ENCODE measurements at regions not wholly inside any gene's neighbourhood (a gene's known extent, or its start where the extent isn't known, plus 50 kb on each side); places are given as distances from the start of the nearest gene placed in this dataset.

DNA sequence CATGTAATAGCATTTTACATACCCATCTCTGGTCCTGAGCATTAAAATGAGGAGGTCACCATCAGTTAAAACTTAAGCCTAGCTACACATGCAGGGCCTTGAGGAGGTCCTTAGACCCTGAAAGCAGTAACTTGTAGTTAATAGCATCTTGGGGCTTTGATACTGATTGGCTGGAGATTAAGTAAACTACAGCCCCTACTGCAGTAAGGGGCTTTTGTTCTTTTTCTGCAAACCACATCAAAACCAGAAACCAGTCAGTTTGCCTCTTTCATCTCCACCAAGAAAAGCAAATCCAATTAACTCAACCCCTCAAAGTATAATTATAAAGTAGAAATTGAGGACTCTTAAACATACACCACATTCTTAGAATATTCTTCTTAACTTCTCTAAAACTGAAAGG, 622.7 kb downstream of the ZPLD1 start:
- DNase-seq, result no peak
- TF ChIP-seq, protein P1, sequence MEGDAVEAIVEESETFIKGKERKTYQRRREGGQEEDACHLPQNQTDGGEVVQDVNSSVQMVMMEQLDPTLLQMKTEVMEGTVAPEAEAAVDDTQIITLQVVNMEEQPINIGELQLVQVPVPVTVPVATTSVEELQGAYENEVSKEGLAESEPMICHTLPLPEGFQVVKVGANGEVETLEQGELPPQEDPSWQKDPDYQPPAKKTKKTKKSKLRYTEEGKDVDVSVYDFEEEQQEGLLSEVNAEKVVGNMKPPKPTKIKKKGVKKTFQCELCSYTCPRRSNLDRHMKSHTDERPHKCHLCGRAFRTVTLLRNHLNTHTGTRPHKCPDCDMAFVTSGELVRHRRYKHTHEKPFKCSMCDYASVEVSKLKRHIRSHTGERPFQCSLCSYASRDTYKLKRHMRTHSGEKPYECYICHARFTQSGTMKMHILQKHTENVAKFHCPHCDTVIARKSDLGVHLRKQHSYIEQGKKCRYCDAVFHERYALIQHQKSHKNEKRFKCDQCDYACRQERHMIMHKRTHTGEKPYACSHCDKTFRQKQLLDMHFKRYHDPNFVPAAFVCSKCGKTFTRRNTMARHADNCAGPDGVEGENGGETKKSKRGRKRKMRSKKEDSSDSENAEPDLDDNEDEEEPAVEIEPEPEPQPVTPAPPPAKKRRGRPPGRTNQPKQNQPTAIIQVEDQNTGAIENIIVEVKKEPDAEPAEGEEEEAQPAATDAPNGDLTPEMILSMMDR (IDR thresholded peaks at IDR 0.05; ENCODE audit: insufficient read depth in 1 of 2, low read depth in 1 of 2, low read length in 1 of 2, severe bottlenecking in 1 of 2, unreplicated experiment in 1 of 2), result no peak
- peaks cover 23% of the 10 kb centered on the region for H3K4me1 ChIP-seq
- Mint-ChIP-seq H3K9me3 (ENCODE audit: unreplicated experiment) (no peaks in the 10 kb centered on the region), H3K27ac (ENCODE audit: unreplicated experiment) (no peak overlapping the region), H3K4me3 (ENCODE audit: unreplicated experiment) (no peak overlapping the region), H3K4me1 (ENCODE audit: low read depth, unreplicated experiment) (peaks cover 18% of the 10 kb centered on the region), H3K36me3 (ENCODE audit: insufficient read depth, unreplicated experiment) (no peaks in the 10 kb centered on the region), H3K27me3 (ENCODE audit: insufficient read depth, unreplicated experiment) (no peaks in the 10 kb centered on the region)
- H3K36me3 ChIP-seq (ENCODE audit: control insufficient read depth, insufficient read depth, low read length), result no peaks in the 10 kb centered on the region
- no peaks in the 10 kb centered on the region for H3K27me3 ChIP-seq (replicated peaks; ENCODE audit: control insufficient read depth, insufficient read depth, low read length)
- no peak overlapping the region for H3K4me3 ChIP-seq (ENCODE audit: low read depth, low read length)
- BruUV-seq (replicated peaks), result no TSS peak
- CTCF ChIA-PET, result no interaction called here
- POLR2A ChIA-PET, result no interaction called here
- intact Hi-C loops (cut with micrococcal nuclease; ENCODE audit: unreplicated experiment), result no loop called here
- no peaks in the 10 kb centered on the region for H3K9me3 ChIP-seq

DNA sequence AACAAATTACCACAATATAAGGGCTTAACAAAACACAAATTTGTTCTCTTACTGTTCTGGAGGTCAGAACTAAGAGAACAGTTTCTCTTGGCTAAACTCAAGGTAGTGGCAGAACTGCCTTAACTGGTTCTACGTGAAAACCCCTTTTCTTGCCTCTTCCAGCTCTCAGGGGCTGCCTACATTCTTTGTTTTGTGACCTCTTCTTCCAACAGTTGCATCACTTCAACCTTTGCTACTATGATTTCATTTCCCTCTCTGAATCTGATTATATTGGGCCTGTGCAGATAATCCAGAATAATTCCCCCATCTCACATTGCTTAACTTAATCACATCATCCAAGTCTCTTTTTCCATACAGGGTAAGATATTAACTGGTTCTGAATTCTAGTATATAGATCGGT, 624.6 kb downstream of the ZPLD1 start:
- no peak overlapping the region for H3K4me3 ChIP-seq (ENCODE audit: low read depth, low read length)
- intact Hi-C loops (cut with micrococcal nuclease; ENCODE audit: unreplicated experiment), result loop anchor here (1.0 kb wide), 1 partner anchor 26 kb away; no protein-coding TSS in a partner anchor
- POLR2A ChIA-PET, result no interaction called here
- peak; percentile 47 to 55 for DNase-seq
- Mint-ChIP-seq H3K36me3 (ENCODE audit: insufficient read depth, unreplicated experiment) (no peaks in the 10 kb centered on the region), H3K27me3 (ENCODE audit: insufficient read depth, unreplicated experiment) (no peaks in the 10 kb centered on the region), H3K4me3 (ENCODE audit: unreplicated experiment) (no peak overlapping the region), H3K4me1 (ENCODE audit: low read depth, unreplicated experiment) (peaks cover 18% of the 10 kb centered on the region), H3K9me3 (ENCODE audit: unreplicated experiment) (no peaks in the 10 kb centered on the region), H3K27ac (ENCODE audit: unreplicated experiment) (no peak overlapping the region)
- no TSS peak for BruUV-seq (replicated peaks)
- CTCF ChIA-PET, result no interaction called here
- TF ChIP-seq, protein P1 (IDR thresholded peaks at IDR 0.05; ENCODE audit: insufficient read depth in 1 of 2, low read depth in 1 of 2, low read length in 1 of 2, severe bottlenecking in 1 of 2, unreplicated experiment in 1 of 2), result no peak
- no peaks in the 10 kb centered on the region for H3K36me3 ChIP-seq (ENCODE audit: control insufficient read depth, insufficient read depth, low read length)
- peaks cover 23% of the 10 kb centered on the region for H3K4me1 ChIP-seq
- H3K27me3 ChIP-seq (replicated peaks; ENCODE audit: control insufficient read depth, insufficient read depth, low read length), result no peaks in the 10 kb centered on the region
- H3K9me3 ChIP-seq, result no peaks in the 10 kb centered on the region

DNA sequence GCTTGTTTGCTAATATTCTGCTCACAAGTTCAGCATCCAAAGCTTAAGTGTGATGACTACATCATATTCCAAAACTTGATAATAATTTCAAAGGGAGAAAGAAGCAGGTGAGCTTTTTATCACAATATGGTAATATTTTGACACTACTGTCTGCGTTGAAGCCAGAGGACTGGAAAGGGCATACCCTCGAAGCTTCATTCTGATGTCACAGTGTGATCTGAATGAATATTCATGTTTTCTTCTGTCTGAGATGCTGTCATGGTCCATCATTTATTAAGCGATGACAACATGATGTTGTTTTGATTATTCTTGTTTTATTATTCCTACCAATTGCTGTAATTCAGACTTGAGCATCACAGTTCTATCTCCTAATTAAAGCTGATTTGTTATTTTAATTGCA, 625.4 kb downstream of the ZPLD1 start:
- H3K4me1 ChIP-seq, result peaks cover 23% of the 10 kb centered on the region
- peaks cover 18% of the 10 kb centered on the region for H3K4me1 Mint-ChIP-seq (ENCODE audit: low read depth, unreplicated experiment)
- H3K4me3 Mint-ChIP-seq (ENCODE audit: unreplicated experiment), result no peak overlapping the region
- no peaks in the 10 kb centered on the region for H3K27me3 Mint-ChIP-seq (ENCODE audit: insufficient read depth, unreplicated experiment)
- TF ChIP-seq, protein P1 (IDR thresholded peaks at IDR 0.05; ENCODE audit: insufficient read depth in 1 of 2, low read depth in 1 of 2, low read length in 1 of 2, severe bottlenecking in 1 of 2, unreplicated experiment in 1 of 2), result no peak
- intact Hi-C loops (cut with micrococcal nuclease; ENCODE audit: unreplicated experiment), result no loop called here
- H3K27ac Mint-ChIP-seq (ENCODE audit: unreplicated experiment), result no peak overlapping the region
- H3K27me3 ChIP-seq (replicated peaks; ENCODE audit: control insufficient read depth, insufficient read depth, low read length), result no peaks in the 10 kb centered on the region
- DNase-seq, result no peak
- BruUV-seq (replicated peaks), result no TSS peak
- H3K9me3 Mint-ChIP-seq (ENCODE audit: unreplicated experiment), result no peaks in the 10 kb centered on the region
- no peaks in the 10 kb centered on the region for H3K36me3 Mint-ChIP-seq (ENCODE audit: insufficient read depth, unreplicated experiment)
- H3K36me3 ChIP-seq (ENCODE audit: control insufficient read depth, insufficient read depth, low read length), result no peaks in the 10 kb centered on the region
- ChIA-PET POLR2A (no interaction called here), CTCF (no interaction called here)
- no peak overlapping the region for H3K4me3 ChIP-seq (ENCODE audit: low read depth, low read length)
- no peaks in the 10 kb centered on the region for H3K9me3 ChIP-seq

Measured in Caco-2 (cell line).